ENCODE measurements at regions not wholly inside any gene's neighbourhood (a gene's known extent, or its start where the extent isn't known, plus 50 kb on each side); places are given as distances from the start of the nearest gene placed in this dataset.

DNA sequence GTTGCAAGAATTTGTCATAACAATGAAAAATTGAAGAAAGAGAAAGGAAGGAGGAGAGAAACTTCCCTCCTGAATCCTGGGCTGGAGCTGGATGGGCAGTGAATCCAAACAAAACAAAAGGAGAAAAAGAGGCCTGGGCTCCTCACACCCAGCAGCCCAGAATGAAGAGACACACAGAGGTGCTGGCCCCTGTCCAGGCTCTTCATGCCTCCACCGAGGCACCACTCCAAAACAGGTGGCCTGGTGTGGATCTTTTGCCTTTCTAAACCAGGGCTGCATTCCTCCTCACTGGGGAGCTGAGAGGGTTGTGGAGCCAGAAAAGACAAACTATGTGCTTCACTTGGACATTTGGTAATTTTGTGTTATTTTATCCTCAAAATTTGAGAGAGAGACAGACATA, 76.0 kb downstream of the FAM124B start:
- DNase-seq, result no peak

DNA sequence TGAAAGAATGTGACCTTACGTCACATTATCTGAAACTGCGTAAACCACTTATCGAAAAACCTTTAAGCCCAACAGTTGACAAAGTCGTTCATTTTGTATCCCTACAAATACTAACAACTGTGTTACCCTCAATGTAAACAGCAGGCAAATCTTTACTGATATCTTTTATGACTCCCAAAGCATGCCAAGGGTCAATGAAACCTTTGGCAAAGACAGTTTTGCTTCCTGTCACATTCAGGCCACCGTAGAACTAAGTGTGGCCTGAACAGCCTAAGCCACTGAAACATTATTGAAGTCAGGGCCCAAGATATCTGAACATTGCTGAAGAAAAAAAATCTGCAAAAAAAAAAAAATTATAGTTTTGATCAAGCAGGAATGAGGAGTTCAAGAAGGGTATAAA, 77.3 kb downstream of the FAM124B start:
- no peak for DNase-seq

DNA sequence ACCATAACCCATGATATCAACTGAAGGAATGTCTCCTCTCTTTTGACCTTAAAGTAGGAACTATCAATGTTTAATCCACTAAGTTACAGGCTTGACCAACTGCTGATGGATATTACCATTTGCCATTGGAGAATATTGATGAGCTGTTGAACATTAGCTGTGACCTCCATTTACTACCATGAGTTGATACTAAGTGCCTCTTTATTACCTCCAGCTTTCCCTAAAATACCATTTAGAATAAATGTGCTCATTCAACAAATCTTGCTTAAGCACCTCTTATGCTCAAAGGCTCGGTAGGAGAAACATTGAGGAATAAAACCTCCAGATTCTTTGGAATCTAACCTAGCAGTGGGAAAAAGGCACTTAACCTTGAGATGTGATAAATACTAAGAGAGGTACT, 81.2 kb downstream of the FAM124B start:
- no peak for DNase-seq

DNA sequence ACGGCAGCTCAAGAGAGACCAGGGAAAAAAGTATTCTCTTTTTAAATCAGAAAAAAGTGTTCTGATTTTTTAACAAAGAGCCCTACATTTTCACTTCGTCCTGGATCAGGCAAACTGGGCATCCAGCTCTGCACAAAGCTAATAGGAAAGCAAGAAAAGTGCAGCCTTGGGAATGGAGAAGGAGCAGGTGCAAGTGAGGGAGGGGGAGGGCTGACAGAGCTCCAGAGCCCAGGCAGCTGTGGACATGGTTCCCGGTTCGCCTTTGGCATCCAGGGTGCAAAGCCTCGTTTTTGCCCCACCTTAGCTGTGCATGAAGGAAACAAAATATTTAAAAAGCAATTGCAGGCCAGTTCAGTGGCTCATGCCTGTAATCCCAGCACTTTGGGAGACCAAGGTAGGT, 82.2 kb downstream of the FAM124B start:
- DNase-seq, result no peak

DNA sequence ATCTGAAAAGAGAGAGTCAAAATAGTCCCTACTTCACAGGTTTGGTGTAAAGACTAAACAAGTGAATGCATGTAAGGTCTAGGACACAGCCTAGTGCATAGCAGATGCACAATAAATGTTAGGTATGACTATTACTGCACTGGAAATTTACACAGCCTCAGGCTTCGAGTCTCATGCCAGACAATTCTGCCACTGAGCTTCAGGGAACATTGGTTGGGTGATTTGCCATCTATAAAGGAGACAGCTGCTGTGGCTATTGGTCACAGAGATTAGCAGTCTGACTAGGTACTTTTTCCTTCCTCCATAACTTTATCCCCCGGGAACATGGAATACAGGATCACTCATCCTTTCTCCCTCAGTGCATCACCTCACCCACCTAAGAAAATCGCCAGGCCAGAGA, 89.2 kb downstream of the FAM124B start:
- DNase-seq, result no peak

DNA sequence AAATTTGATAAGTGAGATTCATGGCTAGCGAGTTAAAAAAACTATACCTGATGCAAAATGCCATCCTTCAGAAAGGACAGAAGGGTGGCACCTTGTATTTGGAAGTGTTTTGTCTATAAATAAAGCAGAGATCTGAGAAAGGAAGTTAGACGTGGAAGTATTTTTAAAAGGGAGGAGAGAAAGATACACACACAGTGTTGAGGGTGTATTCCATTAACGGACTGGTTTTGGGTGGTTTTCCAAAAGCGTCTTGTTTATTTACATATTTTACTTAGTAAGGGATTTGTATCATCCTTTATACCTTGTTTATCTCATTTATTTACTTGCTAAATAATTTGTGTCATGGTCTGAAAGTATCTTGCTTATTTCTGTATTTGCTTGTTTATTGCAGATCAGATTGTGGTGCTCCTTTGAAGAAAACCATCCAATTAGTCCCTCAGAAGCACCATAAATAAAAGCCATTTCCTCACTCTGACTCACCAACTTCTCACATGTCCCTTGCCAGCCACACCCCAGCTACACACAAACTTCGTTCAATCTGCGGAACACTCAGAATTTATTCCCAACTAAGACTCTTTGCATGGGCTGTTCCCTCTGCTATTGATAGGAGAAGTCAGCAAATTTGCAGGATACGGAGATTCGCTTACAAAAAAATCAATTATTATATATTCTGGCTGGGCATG, 90.8 kb downstream of the FAM124B start:
- no peak for DNase-seq

DNA sequence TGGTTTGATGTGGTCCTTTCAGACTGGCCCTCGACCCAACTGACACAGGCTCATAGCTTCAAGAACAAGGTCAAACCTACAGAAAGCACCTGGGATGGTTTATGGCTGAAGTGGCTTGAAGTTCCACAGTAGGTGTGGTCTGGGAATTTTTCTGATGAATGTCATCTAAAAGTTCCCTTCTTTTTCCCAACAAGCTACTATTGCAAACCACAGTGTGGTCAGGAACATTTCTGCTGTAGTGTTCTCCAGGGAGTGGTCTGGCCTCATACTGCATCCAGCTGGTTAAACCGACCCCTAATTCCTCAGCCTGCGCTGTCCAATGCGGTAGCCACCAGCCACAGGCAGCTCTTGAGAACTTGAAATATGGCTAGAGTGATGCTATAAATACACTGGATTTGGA, 92.7 kb downstream of the FAM124B start:
- no peak for DNase-seq

DNA sequence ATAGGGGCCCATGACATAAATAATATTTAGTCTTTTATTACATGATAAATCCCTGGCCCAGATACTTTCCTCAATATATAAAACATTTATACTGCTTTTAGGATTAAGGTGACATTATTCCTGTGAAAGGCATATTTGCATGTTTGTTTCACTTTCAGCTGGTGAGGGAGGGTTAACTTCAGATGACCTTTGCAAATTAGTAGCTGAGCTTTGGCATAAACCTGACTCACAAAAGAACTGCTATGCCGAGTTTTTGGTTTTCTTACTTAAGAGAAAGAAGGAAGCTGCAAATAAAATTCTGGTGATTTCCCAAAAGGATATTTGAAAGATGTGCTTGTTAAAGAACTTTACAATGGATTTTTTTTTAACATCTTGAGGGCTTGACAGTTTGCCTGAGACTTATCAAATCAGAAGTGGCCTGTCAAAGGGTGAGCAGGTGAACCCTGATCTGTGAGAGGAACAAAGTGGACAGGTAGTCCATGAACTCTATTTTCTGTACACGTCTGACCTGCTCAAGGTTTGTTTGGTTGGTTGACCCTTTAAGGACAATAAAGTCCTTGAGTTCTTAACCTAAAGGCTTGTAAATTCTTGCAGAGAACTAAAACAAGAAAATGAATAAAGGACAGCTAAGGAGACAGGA, 93.5 kb downstream of the FAM124B start:
- no peak for DNase-seq

DNA sequence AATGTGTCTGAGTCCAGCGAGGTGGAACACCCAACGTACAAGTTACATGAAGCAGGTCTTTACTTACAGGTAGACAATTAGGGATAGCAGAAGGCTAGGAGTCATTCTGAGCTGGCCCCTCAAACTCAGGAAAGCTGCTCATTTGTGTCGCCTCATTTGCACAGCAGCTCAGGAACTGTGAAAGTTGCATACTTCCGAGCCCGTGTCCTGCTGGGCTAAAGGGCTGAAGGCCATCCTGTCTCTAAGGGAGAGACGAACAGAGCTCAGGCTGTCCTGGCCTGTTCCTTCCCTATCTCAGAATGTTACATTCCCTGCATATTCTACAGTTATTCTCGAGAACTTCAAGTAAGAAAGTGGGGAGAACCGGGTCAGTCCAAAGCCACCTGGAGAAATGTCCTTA, 99.0 kb downstream of the FAM124B start:
- DNase-seq, result no peak

DNA sequence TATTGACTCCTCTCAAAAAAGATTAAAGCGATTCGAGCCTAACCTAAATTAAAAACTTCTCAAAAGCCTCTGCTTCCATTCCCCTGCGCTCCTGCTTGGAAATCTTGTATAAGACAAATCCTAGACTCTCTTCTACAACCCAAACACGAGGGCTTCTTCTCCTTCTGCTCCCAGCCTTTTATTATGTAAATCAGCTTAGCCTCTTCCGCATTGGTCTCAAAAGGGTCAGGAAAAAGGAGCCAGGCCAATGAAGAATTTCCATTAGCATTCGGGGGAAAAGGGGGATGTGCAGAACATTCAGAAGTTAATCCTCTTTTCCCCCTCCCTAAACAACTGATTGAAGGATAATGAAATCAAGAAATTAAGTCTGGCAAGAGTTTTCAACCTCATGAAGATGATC, 107.9 kb downstream of the FAM124B start:
- DNase-seq, result no peak

DNA sequence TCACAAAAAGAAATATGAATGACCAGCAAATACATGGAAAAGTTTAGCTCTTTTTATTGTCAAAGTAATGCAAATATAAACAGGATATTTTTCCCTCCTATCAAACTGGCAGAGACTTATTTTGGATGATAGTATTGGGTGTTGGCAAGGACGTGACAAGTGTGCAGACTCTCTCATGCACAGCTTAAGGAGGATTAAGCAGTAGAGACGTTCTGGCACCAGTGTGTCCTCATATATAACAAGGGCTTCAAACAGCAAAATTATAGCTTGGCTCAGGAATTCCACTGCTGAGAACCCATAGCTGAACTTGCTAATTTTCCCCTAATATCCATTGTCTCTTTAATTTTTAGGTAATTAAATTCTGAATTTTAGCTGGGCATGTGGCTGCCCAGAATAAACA, 114.4 kb downstream of the FAM124B start:
- no peak for DNase-seq

DNA sequence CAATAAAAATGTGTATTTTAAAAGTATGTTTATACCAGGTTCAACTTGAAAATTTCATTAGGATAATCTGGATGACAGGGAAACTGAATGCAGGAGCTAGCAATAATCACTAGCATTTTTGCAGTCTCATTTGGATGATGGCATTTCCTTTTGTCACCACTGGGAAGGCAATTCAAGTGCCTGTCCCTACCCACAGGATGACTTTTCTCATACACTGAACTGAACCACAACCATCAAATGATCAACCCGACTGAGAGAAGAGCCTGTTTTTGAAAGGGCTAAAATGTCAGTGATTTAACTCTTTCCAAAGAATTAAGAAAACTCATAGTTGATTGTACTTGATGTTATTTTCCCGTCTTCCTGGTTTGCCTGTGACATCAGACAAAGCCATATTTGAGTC, 115.0 kb downstream of the FAM124B start:
- no peak for DNase-seq

DNA sequence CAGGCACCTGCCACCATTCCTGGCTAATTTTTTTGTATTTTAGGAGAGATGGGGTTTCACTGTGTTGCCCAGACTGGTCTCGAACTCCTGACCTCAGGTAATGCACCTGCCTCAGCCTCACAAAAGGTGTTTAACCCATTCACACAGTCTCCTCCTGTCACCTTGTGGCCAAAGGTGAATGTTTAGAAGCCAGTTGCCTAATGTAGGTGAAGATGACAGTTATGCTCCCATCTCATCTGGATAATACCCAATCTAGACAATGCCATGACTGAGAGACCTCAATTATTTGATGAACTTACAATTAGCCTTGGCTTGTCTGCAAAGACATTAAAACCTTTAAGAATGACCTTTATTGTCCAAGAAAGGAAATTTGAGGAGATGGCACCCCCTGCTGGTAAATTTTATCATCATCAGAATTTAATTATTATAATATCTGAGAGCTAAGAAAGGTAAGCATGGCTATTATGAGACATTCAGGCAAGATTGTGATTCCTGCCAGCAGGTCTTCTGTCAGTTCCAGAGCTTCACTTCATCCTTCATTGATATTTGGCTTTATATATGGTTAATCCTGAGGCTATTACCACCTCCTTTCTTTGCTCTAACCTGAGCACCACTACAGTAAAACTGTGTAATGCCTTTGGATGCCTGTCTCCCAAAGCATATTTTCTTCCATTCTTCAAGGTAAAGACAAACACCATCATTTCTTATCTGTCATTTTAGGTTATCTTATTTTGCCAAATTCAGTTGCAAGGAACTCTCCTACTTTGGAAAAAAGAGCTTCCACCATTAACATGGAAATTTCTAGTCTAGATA, 117.6 kb downstream of the FAM124B start:
- DNase-seq, result peak; percentile 63

DNA sequence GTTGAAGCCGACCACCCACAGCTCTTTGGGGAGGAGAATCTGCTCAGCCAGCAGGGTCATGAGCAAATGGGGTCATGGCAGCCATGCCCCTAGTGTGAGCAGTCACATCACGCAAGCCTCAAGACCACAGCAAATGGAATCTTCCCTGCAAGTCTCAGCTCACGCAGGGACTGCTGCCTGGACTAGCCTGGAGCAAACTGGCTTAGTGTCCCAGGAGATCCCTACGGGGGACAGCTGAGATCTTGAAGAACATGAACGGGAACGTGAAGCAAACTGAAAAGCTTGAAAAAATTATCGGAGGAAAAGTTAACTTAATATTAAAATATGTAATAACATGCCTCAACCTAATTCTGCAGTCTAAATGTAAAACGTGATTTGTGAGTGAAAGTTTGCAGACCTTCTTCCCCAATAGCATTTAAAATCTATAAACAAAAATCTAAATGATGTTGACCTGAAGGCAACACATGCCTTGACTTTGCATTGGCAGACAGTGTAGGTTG, 118.4 kb downstream of the FAM124B start:
- DNase-seq, result no peak

DNA sequence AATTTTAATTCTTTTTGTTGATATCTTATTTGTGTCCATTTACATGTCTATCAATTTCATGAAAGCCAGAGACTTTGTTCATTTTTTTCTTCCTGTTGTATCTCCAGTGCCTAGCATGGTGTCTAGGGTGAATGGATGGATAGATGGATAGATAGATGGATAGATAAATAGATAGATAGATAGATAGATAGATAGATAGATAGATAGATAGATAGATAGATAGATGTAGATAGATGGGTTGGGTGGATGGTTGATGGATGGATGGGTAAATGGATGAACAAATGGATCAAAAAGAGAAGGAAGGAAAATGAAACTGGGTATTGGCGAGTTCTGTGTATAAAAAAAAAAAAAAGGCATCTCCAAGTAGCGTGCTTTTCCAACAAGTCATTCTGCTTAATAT, 120.5 kb downstream of the FAM124B start:
- DNase-seq, result no peak

DNA sequence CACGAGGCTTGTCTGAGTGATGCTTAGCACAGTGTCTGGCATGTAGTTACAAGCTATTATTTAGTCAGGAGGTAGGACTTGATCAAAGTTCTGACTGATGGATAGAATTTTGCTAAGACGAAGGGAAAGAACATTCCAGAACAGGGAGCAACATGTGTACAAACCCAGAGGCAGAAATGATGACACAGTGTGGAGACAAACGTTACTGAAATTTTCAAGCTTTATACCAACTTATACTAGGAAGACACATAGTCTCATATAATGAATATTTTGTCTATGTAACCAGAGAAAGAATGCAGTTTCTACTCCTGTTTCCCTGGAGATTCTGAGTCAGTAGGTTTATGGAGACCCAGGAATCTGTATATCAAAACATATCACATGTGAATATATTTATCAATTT, 123.4 kb downstream of the FAM124B start:
- DNase-seq, result no peak

DNA sequence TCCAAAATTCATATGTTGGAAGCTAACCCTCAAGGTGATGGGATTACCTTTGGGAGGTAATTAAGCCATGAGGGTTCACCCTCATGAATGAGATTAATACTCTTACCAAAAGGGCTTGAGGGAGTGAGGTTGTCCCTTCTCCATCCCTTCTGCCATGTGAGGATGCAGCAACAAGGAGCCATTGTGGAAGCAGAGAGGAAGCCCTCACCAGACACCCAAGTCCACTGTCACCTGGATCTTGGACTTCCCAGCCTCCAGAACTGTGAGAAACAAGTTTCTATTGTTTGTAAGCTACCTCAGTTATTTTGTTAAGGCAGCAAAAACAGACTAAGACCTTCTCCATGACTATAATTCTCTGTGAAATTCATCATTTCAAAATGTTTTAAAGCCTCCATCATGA, 125.7 kb downstream of the FAM124B start:
- no peak for DNase-seq

DNA sequence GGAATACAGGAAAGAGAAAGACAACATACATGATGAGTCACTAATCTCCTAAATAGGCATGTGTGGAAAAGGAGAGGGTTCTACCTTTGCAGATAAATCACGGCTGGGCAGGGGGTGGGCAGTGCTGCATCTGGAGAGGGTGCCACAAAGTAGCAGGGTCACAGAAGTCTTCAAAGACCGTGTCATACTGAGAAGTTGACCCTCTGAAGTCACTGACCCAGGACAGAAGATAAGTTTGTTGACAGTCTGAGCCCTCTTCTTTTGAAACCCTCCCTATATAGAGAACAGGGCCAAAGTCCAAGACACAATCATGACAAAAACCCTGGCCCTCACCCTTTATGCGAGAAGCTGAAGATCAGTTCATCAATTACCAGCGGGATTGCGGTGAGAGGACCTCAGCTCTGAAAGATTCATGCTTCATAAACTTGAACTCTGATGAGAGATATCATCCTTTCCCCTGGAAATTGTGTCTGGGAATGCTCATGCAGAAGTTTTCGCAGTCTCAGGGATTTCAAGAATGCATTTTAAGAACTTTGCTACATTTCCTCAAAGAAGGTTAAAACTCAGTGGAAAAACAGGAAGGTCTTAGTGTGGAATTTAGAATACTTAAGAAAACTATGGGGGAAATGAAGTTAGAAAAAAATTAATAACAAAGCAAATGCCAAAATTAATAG, 129.5 kb downstream of the FAM124B start:
- no peak for DNase-seq

DNA sequence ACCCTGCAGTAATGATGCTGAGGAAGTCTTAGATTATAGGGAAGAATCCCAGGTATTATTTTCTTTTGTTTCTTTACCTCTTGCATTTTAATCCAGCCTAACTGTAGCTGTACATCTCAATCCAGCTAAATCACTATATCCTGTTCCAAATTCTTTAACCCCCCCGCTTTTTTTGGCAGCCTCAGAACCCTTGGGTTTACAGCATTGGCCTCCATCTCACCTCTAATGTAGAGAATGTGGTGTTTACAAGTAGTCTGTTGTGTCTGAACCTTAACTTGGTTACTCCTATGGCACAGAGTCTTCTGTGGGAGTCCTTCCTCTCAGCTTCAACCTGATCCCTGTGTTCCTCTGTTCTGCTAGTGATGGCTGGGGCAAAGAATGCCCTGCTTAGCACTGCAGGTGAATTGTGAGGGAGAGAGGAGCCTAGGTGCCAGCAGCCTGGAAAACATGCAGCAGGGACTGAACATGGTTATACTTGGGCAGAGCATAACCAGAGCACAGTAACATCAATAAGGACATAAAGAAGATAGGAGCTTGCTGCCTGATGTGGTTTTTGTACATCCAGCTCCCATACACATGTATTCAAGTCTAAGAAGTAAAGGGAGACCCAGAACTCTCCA, 130.2 kb downstream of the FAM124B start:
- DNase-seq, result no peak

DNA sequence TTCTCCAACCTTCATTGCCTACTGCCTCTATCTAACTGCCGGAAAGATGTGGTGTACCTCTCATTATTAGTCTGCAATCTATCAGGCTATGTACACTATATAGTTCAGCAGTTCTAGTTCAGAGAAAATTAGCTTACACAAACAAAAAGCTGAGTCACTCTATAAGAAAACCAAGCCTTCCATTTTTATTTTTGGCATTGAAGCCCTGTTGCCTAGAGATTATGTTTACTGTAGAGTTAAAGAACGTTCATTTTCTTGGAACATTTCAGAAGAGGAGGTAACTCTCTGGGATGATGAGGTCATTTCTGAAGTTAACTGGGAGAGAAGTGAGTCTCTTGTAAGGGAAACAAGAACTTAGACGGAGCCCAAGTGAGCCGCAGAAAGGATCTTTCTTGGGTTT, 133.5 kb downstream of the FAM124B start:
- DNase-seq, result peak; percentile 75

DNA sequence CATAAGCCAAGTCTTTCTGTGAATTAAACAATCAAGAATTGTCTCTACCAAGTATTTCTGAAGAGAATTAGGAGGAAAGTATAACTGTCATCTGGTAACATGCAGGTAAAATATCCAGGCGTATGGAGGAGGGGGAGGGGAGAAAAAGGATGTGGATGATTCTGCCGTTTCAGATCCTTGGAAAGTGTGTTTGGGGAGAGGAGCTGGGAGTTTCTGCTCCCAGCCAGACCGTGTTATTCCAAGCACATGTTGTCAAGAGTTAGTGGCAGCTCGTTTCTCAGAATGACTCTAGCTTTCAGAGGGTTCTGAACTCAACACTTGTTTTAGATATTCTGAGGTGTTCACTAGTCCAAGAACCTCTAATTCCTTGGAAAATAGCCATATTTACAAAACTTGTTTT, 137.6 kb downstream of the FAM124B start:
- no peak for DNase-seq

DNA sequence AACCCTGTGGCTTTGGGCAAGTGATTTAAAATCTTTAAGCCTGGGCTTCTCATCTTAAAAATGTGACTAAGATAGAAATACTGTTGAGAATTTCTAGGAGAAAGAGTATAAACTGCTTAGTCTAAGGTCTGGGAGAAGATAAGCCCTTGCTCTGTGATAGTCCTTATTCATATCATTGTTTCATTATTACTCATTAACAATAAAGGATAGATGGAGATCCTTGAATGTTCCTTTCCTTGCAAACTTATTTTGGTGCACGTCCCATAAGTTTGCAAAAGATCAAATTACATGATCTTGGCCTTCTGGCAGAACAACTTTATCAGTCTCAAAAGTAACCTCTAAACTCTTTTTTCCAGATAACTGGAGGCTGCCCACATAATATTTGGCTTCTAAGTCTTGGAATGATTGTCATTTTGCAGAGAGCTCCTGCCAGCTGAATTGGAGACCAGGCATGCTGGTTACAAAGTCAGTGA, 138.3 kb downstream of the FAM124B start:
- no peak for DNase-seq

DNA sequence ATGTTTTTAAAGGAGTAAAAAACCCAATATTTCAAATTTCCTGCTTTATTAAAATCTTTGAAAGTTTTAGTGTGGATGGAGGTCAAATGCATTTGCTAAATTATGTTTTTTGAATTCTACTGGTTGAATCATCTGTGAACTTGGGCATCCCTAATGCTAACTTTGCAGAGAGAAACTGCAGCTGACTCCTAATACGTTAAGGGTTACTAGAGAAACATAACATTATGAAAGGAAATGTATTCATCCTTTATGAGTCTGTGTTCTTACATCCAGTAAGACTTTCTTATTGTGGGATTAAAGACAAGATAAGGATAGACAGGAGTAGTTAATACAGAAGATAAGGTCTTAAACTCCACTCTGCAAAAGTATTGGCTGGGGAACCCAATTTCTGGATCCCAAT, 140.6 kb downstream of the FAM124B start:
- no peak for DNase-seq

Data from NCI-H774 (cell line).